Left ventricle myocardium superior (tissue), 1 donor: ENCODE measurements at regions not wholly inside any gene's neighbourhood (a gene's known extent, or its start where the extent isn't known, plus 50 kb on each side); places are given as distances from the start of the nearest gene placed in this dataset.
"Not testable (repeated sequence)": the region's sequence is repeated elsewhere in the genome, so short reads cannot be mapped to it uniquely, and the experiment has no call there.

Source experiments
- ATAC-seq: fragments of 200-7000 bp; cut with Tn5 transposase; one replicate; pipeline ENCODE4 v1.9.1; 2020; ENCODE audit warnings: mild to moderate bottlenecking, moderate library complexity
- DNase-seq: peaks from one replicate; pipeline ENCODE4 v3.0.0-alpha.2; 2020
- intact Hi-C: fragments of 100-400 bp; cut with micrococcal nuclease; formaldehyde crosslinking; loops from one replicate; pipeline ENCODE4 v1.11.0; 2022
- donor health status: DM: no; HTN: yes; CAD: no; lungs with severe emphysema.

GRCh38 chr10:84613336-84614021, 285.1 kb downstream of the CCSER2 start:
- ATAC-seq (peak; percentile 94), DNase-seq (no peak)
- intact Hi-C loops = no loop called here

- ATAC-seq (no peak), DNase-seq (no peak)
- intact Hi-C loops = no loop called here
These were observed 298.2 kb downstream of the CCSER2 start for GRCh38 chr10:84626397-84627087.

- ATAC-seq (no peak), DNase-seq (no peak)
- intact Hi-C loops = no loop called here
These were observed 304.5 kb downstream of the CCSER2 start for GRCh38 chr10:84632866-84633265.

GRCh38 chr10:84634636-84635035, 306.2 kb downstream of the CCSER2 start:
- intact Hi-C loops = no loop called here
- ATAC-seq = no peak
- no peak for DNase-seq

- intact Hi-C loops, ATAC-seq, DNase-seq: not testable (repeated sequence)
These were observed 322.2 kb downstream of the CCSER2 start for GRCh38 chr10:84650628-84651027.

- intact Hi-C loops = no loop called here
- no peak for DNase-seq
- ATAC-seq = no peak
These were observed 326.3 kb downstream of the CCSER2 start for GRCh38 chr10:84654671-84655070.

GRCh38 chr10:84659027-84659426, 330.6 kb downstream of the CCSER2 start:
- DNase-seq (no peak), ATAC-seq (no peak)
- intact Hi-C loops = no loop called here

GRCh38 chr10:84659497-84660439, 331.4 kb downstream of the CCSER2 start:
- DNase-seq = no peak
- intact Hi-C loops = no loop called here
- ATAC-seq = no peak

GRCh38 chr10:84660450-84661159, 332.2 kb downstream of the CCSER2 start:
- DNase-seq = no peak
- intact Hi-C loops = no loop called here
- ATAC-seq = no peak

- intact Hi-C loops = no loop called here
- DNase-seq (no peak), ATAC-seq (no peak)
These were observed 336.8 kb downstream of the CCSER2 start for GRCh38 chr10:84665211-84665610.

- intact Hi-C loops = no loop called here
- ATAC-seq (no peak), DNase-seq (no peak)
These were observed 337.6 kb downstream of the CCSER2 start for GRCh38 chr10:84665883-84666463.

GRCh38 chr10:84668186-84668763, 339.9 kb downstream of the CCSER2 start:
- DNase-seq (no peak), ATAC-seq (no peak)
- intact Hi-C loops = no loop called here

- ATAC-seq (no peak), DNase-seq (no peak)
- intact Hi-C loops = no loop called here
These were observed 346.7 kb downstream of the CCSER2 start for GRCh38 chr10:84675060-84675459.

- ATAC-seq (no peak), DNase-seq (no peak)
- intact Hi-C loops = no loop called here
These were observed 348.1 kb downstream of the CCSER2 start for GRCh38 chr10:84676536-84676935.

GRCh38 chr10:84681781-84682180, 353.4 kb downstream of the CCSER2 start:
- DNase-seq (no peak), ATAC-seq (no peak)
- intact Hi-C loops = no loop called here

GRCh38 chr10:84683550-84683949, 355.2 kb downstream of the CCSER2 start:
- no peak for DNase-seq
- intact Hi-C loops = no loop called here
- ATAC-seq = no peak

- DNase-seq = no peak
- no peak for ATAC-seq
- intact Hi-C loops = no loop called here
These were observed 355.8 kb downstream of the CCSER2 start for GRCh38 chr10:84683980-84684740.
